ENCODE measurements at regions not wholly inside any gene's neighbourhood (a gene's known extent, or its start where the extent isn't known, plus 50 kb on each side); places are given as distances from the start of the nearest gene placed in this dataset.

GRCh38 chr2:180115675-180116074 lies 108.6 kb upstream of the CWC22 start:
- no peak for DNase-seq

GRCh38 chr2:180115269-180115668 lies 108.2 kb upstream of the CWC22 start:
- no peak for DNase-seq

GRCh38 chr2:180111901-180112300 lies 104.8 kb upstream of the CWC22 start:
- no peak for DNase-seq

GRCh38 chr2:180110469-180110868 lies 103.4 kb upstream of the CWC22 start:
- DNase-seq: no peak

- DNase-seq: no peak
Observed at GRCh38 chr2:180101846-180102245, 94.7 kb upstream of the CWC22 start.

- no peak for DNase-seq
Observed at GRCh38 chr2:180099308-180099707, 92.2 kb upstream of the CWC22 start.

- DNase-seq: no peak
Observed at GRCh38 chr2:180085144-180085543, 78.0 kb upstream of the CWC22 start.

- no peak for DNase-seq
Observed at GRCh38 chr2:180077295-180077906, 70.3 kb upstream of the CWC22 start.

GRCh38 chr2:180075870-180076269 lies 68.8 kb upstream of the CWC22 start:
- no peak for DNase-seq

- DNase-seq: no peak
Observed at GRCh38 chr2:180071797-180072196, 64.7 kb upstream of the CWC22 start.

GRCh38 chr2:180063494-180064092 lies 56.5 kb upstream of the CWC22 start:
- DNase-seq: no peak

- DNase-seq: peak; percentile 0
Observed at GRCh38 chr2:180062178-180062577, 55.1 kb upstream of the CWC22 start.

GRCh38 chr2:180061546-180061945 lies 54.4 kb upstream of the CWC22 start:
- no peak for DNase-seq

- no peak for DNase-seq
Observed at GRCh38 chr2:180061085-180061484, 54.0 kb upstream of the CWC22 start.

GRCh38 chr2:180058993-180059392 lies 51.9 kb upstream of the CWC22 start:
- DNase-seq: no peak

GRCh38 chr2:180057706-180058412 lies 50.8 kb upstream of the CWC22 start:
- no peak for DNase-seq

All from CD4-positive, alpha-beta T cell treated with Interleukin-12 subunit alpha and Interleukin-12 subunit beta, for 1 hour (primary cell).